GM19351 (cell line): ENCODE measurements at regions not wholly inside any gene's neighbourhood (a gene's known extent, or its start where the extent isn't known, plus 50 kb on each side); places are given as distances from the start of the nearest gene placed in this dataset.

ENCODE experiments used
- ATAC-seq: cut with Tn5 transposase; IDR thresholded peaks from one replicate; pipeline ENCODE4 v1.9.1; 2021; ENCODE audit warnings: mild to moderate bottlenecking, moderate library complexity; ENCODE audit not compliant: unreplicated experiment

GRCh38 chr2:9755008-9755407 lies 88.3 kb upstream of the TAF1B start:
- ATAC-seq: no peak

GRCh38 chr2:9755638-9756037 lies 87.6 kb upstream of the TAF1B start:
- no peak for ATAC-seq

- no peak for ATAC-seq
These were observed 86.5 kb upstream of the TAF1B start for GRCh38 chr2:9756692-9757250.

DNA sequence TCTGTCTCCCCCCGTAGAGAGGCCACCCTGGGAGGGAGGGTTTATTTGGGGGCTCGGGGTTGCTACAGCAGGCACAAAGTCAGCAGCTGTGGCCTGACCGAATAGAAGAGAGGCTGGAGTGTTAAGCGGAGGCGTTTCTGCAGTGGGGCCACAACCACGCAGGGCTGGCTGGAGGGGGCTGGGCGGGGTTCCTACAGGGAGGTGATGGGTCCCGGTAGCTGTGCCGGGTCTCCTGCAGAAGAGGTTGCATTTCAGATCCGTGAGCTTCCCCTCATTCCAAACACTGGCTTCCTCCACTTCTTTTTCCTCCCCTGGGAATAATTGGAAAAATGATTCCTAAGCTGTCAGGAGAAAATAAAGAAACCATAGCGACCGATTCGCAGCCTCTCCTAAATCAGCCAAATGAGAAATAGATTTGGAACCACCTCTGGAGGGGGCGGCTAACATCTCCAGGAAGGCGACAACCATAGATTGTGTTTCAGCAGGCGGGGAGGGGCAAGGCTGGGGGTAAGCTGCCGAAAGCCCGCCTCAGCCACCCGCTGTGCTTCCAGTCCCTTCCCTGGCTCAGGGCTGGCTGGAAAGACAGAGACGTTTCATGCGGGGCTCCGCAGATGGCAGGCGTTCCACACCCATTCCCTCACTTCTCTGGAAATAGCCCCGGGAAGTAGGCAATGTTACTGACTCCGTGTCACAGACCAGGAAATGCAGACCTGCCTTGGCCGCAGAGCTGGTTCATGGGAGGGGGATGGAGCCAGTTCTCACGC lies 85.6 kb upstream of the TAF1B start:
- no peak for ATAC-seq

GRCh38 chr2:9758741-9759140 lies 84.5 kb upstream of the TAF1B start:
- ATAC-seq: no peak

GRCh38 chr2:9760069-9760901 lies 83.0 kb upstream of the TAF1B start:
- no peak for ATAC-seq

GRCh38 chr2:9760902-9761228 lies 82.4 kb upstream of the TAF1B start:
- ATAC-seq: no peak

DNA sequence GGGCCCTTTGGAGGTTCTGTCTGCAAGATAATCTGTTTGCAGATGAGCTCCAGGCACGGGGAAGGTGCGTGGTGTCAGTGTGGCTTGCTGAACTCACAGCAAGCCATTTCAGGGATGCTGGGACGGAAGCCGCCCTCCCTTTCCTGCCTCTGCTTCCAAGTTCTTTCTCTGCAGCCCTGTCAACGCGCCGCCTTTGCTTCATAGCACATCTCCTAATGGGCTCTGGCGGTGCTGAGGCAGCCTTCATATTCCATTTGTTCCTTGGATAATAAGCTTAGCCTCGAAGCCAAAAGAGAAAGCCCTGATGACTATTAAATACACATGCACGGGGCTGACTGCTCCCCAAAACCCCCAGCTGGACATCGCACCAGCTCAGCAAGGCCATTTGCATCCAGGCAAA lies 81.7 kb upstream of the TAF1B start:
- ATAC-seq: no peak

DNA sequence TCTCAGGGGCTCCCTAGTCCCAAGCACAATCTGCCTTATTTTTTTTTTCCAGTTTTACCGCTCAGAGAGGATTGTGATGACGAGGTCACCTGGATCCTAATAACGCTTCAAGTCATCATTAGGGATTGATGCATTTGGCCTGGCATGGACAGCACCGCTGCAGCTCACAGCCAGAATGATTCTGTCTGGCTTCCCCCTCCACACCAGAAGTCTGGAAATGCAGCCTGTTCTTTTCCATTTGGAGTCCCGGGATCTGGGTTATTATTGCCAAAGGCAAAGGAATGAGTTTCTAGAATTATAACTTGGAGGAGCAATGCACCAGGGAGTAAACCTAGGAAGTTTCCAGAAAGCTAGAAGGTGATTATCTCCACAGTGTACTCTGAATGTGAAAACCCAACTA lies 81.1 kb upstream of the TAF1B start:
- ATAC-seq: no peak

GRCh38 chr2:9762941-9763340 lies 80.3 kb upstream of the TAF1B start:
- ATAC-seq: no peak

- no peak for ATAC-seq
These were observed 79.7 kb upstream of the TAF1B start for GRCh38 chr2:9763356-9764152.

DNA sequence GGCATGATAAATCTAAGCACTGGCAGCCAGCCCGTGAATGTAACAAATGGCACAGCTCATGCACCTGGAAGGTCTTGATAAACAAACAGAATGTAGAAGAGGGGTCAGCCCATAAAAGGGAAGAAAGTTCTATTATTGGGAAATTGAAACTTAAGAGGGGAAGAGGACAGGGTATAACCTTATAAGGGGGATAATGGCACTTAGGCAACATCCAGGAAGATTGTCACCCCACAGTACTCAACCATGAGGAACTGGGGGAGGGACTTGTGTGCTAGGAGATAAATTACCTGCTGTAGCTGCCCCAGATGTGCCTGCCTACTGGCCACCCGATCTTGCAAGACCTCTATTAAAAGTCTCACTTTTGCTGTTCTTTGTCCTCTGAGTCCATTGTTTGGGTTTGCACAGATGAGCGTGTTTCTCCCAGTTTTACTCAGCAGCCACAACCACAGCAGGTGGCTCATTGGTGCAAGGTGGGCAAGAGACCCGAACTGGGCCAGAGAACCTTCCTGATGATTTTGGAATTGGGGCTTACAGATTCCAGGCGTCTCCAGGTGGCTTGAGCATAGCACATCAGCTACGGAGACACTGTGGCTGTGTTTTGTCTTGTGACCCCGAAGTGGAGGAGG lies 79.0 kb upstream of the TAF1B start:
- no peak for ATAC-seq

GRCh38 chr2:9765611-9766531 lies 77.4 kb upstream of the TAF1B start:
- ATAC-seq: no peak

GRCh38 chr2:9767656-9768281 lies 75.5 kb upstream of the TAF1B start:
- no peak for ATAC-seq

DNA sequence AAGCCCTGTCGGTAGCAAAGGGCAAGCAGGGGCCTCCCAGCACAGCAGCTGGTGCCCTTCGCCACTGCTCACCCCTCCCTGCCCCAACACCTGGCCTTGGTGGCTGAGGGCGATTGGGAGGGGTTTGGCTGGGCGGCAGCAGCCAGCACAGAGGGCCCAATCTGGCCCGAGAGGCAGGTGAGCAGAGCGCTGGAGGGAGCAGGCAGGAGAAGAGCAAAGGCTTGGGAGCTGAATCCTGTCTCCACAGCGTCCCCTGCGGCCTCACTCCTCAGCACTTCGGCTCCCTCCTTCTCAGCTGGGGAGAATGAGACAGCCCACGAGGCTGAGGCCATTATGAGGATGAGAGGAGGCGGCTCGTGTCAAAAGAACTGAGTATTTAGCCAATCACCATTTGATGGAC lies 74.9 kb upstream of the TAF1B start:
- no peak for ATAC-seq

DNA sequence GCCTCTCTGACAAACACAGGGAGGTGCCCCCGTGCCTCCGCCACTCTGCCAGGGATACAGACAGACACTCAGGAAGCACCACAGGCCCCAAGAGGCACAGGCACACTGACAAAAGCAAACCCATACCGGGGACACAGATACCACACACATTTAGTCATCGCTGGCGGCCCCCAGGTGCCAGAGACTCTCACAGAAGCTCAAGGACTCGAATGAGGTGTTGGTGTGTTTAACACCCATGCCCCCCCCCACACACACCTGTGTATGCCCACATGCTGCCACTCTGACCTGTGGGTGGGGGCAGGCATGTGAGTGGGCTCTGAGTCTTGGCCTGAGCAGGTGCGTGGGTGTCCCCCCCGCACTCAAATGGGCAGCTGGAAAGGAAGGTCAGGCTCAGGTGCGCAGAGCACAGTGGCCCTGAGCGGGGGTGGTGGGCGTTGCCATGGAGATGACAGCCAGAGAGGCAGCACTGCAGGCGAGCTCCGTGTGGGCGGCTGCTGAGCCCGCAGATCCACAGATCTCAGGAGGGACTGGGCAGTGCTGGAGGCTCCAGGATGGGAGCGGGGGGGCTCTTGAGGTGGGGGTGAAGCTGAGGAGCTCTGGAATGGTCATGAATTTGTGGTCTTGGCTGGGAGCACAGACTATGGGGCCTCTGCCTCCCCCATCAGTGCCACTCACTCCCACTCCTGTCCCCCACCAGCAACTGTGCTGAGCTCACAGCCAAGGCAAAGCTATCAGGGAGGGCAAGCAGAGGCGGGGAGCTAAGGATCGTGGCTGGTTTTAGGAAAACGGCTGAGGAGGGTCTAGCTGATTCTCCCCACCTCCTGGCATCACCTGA lies 73.9 kb upstream of the TAF1B start:
- ATAC-seq: peak; percentile 60

GRCh38 chr2:9770006-9770307 lies 73.3 kb upstream of the TAF1B start:
- ATAC-seq: no peak

DNA sequence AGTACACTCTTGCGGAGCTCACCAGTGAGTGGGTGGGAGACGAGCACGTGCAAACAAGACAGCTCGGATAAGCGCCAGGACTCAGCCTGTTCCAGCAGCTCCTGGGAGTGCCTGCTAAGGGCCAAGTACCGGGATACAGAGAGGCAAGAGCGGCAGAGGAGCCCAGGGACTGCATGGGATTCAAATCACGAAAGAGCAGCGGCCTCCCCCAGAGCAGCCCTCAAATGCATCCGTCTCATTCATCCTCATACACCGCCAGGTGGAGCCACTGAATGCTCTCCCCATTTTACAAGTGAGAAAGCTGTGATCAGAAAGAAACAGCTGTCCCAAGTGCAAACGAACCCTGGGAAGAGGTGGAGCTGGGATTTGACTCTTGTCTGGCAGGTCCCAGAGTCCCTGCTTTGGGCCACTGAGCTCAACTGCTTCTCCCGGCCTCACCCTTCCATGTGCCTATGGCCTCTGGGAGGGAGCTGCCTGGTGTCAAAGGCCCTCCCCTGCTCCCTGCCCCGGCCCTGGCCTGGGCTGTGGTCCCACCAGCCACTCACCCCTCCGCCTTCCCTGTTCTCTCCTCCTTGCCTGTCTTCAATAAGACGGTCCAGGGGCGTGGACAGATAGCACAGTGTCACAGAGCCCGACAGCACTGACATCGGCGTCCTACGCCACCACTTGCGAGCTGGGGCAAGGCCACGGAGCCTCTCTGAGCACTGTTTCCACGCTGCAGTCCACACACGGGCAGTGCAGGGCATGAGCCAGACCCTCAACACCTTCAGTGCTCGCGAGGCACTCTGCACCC lies 72.8 kb upstream of the TAF1B start:
- peak; percentile 47 for ATAC-seq
